HG03378 (cell line): ENCODE measurements at regions not wholly inside any gene's neighbourhood (a gene's known extent, or its start where the extent isn't known, plus 50 kb on each side); places are given as distances from the start of the nearest gene placed in this dataset.

Experiments
- ATAC-seq: cut with Tn5 transposase; IDR thresholded peaks from one replicate; pipeline ENCODE4 v1.9.1; 2021; ENCODE audit warnings: mild to moderate bottlenecking, moderate library complexity; ENCODE audit not compliant: unreplicated experiment

GRCh38 chr1:9419369-9420041 is 119.8 kb upstream of the SLC25A33 start:
- ATAC-seq: no peak

- ATAC-seq: no peak
Observed at GRCh38 chr1:9420835-9421532, 118.3 kb upstream of the SLC25A33 start.

GRCh38 chr1:9421533-9421873 is 117.8 kb upstream of the SLC25A33 start:
- no peak for ATAC-seq

GRCh38 chr1:9422321-9422720 is 116.9 kb upstream of the SLC25A33 start:
- no peak for ATAC-seq

- ATAC-seq: no peak
Observed at GRCh38 chr1:9422911-9423505, 116.3 kb upstream of the SLC25A33 start.

GRCh38 chr1:9424261-9424660 is 115.0 kb upstream of the SLC25A33 start:
- ATAC-seq: no peak

GRCh38 chr1:9425859-9426258 is 113.4 kb upstream of the SLC25A33 start:
- ATAC-seq: peak; percentile 15

GRCh38 chr1:9426291-9426711 is 113.0 kb upstream of the SLC25A33 start:
- peak; percentile 60 for ATAC-seq

GRCh38 chr1:9427388-9427787 is 111.9 kb upstream of the SLC25A33 start:
- ATAC-seq: no peak

GRCh38 chr1:9428601-9429341 is 110.5 kb upstream of the SLC25A33 start:
- ATAC-seq: peak; percentile 73

GRCh38 chr1:9429342-9429711 is 109.9 kb upstream of the SLC25A33 start:
- no peak for ATAC-seq

GRCh38 chr1:9434247-9435152 is 104.8 kb upstream of the SLC25A33 start:
- no peak for ATAC-seq

GRCh38 chr1:9435153-9435636 is 104.1 kb upstream of the SLC25A33 start:
- ATAC-seq: no peak

GRCh38 chr1:9435854-9436640 is 103.2 kb upstream of the SLC25A33 start:
- no peak for ATAC-seq

- no peak for ATAC-seq
Observed at GRCh38 chr1:9437961-9438430, 101.3 kb upstream of the SLC25A33 start.

- ATAC-seq: no peak
Observed at GRCh38 chr1:9438431-9439073, 100.7 kb upstream of the SLC25A33 start.

GRCh38 chr1:9439074-9439761 is 100.0 kb upstream of the SLC25A33 start:
- no peak for ATAC-seq

GRCh38 chr1:9440261-9440660 is 99.0 kb upstream of the SLC25A33 start:
- no peak for ATAC-seq
